GM12873 (cell line): ENCODE measurements at regions not wholly inside any gene's neighbourhood (a gene's known extent, or its start where the extent isn't known, plus 50 kb on each side); places are given as distances from the start of the nearest gene placed in this dataset.

ENCODE experiments used
- TF ChIP-seq, protein P1 (sequence below): IDR thresholded peaks from 2 replicates; pipeline ENCODE4 v1.5.1; 2012; ENCODE audit warnings: low read depth, mild to moderate bottlenecking, moderate library complexity, low read length, control low read depth; ENCODE audit not compliant: insufficient read depth; ENCODE audit errors: missing control alignments

- TF ChIP-seq, protein P1, sequence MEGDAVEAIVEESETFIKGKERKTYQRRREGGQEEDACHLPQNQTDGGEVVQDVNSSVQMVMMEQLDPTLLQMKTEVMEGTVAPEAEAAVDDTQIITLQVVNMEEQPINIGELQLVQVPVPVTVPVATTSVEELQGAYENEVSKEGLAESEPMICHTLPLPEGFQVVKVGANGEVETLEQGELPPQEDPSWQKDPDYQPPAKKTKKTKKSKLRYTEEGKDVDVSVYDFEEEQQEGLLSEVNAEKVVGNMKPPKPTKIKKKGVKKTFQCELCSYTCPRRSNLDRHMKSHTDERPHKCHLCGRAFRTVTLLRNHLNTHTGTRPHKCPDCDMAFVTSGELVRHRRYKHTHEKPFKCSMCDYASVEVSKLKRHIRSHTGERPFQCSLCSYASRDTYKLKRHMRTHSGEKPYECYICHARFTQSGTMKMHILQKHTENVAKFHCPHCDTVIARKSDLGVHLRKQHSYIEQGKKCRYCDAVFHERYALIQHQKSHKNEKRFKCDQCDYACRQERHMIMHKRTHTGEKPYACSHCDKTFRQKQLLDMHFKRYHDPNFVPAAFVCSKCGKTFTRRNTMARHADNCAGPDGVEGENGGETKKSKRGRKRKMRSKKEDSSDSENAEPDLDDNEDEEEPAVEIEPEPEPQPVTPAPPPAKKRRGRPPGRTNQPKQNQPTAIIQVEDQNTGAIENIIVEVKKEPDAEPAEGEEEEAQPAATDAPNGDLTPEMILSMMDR, result no peak
These were observed 609.7 kb downstream of the TLL1 start for GRCh38 chr4:166482758-166483157.

DNA sequence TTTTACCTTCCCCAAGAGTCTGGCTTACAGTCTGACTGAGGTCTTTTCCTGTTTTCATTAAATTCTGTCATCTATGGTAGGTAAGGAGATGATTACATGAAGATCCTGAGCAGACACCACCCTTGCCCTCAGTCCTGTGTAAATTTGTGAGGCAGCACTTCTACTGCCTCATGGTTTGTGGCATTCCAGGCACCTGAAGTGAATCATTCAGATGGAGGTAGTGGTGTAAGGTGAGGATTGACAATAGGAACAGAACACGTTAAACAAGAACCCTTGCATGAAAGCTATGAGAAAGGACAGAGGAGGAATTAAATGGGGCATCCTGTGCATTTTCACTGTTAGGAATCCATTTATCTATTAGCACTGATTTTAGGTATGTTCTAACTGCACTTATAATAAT is 618.6 kb downstream of the TLL1 start:
- TF ChIP-seq, protein P1, result no peak

- TF ChIP-seq, protein P1, result no peak
These were observed 620.9 kb downstream of the TLL1 start for GRCh38 chr4:166493924-166494345.

DNA sequence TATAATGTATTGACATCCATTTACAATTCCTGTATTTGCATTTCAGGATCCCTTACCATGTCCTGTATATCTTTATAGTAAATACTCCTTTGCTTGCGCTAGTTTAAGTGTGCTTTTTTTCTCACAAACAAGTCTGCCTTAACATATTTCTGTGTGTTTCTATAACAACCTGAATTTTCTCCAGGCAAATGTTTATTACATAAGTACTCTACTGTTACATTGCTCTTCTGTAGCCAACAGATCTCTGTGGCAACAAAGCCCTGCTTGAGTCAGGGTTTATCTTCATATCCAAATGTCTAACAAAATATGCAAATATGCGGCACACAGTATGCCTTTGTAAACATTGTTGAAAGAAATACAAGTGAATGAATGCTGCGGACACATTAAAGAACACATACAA is 625.5 kb downstream of the TLL1 start:
- TF ChIP-seq, protein P1, result no peak

DNA sequence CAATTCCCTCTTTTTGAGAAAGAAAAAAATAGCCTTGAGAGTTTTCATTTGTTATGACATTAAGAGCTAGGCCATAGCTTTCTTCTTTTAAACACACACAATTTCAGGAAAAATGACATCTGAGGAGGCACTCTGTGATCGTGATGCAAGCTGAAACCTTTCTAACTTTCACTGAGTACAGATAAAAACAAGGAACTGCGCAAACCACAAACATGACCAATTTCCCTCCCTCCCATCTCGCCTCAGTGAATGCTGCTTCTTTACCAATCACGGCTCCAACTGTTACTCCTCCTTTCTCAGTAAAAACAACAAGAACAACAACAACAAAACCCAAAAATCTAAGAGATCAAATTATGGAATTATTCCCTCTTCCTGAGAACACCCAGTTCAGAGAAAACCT is 626.8 kb downstream of the TLL1 start:
- TF ChIP-seq, protein P1, result no peak

DNA sequence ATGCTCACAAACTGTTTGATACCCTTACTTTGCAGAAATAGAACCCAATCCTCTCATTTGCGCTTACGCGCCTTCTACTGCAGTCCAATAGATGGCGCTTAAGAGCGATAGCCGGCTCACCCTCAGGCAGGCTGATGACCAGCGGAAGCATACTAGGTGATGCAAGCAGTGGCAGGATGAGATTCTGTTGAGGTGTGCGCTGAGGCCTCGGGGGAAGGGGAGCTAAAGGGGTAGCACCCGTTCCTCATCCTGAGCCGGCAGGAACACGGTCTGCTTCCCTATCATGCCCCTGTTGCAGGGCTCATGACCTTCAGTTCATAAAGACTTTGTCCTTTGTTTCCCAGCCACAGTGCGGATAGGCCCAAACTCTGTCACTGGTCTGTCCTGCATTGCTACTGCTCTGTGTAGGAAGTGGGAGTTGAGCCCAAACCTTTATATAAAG is 628.9 kb downstream of the TLL1 start:
- TF ChIP-seq, protein P1, result peak; percentile 45

- TF ChIP-seq, protein P1, result no peak
These were observed 629.6 kb downstream of the TLL1 start for GRCh38 chr4:166502660-166503059.

DNA sequence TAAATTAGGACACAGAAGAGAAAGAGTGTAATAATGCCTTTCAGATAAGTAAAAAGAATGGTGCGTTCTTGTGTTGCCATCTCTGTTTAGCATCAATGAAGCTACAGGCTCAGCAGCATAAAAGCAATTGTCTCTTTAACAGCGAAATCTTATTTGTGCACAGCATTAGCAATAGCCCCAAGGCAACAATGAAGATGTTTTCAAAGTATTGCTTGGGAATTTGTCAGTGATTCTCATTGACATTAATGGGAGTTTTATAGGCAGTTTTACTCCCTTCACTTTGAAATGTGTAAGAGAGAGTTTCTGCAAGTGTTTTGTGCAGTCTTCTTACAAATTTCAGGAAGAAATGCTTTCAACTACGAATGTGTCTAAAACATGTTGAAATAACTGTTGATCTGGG is 633.0 kb downstream of the TLL1 start:
- TF ChIP-seq, protein P1, result no peak
